ENCODE measurements at regions not wholly inside any gene's neighbourhood (a gene's known extent, or its start where the extent isn't known, plus 50 kb on each side); places are given as distances from the start of the nearest gene placed in this dataset.

- Mint-ChIP-seq H3K9me3 (peaks cover 3% of the 10 kb centered on the region), H3K4me3 (no peak overlapping the region), H3K36me3 (ENCODE audit: low read depth) (no peaks in the 10 kb centered on the region), H3K4me1 (no peaks in the 10 kb centered on the region), H3K27me3 (peaks cover 17% of the 10 kb centered on the region), H3K27ac (no peak overlapping the region)
- ATAC-seq (replicated peaks), result no peak
These were observed 63.4 kb upstream of the STXBP6 start for GRCh38 chr14:25113394-25113793.

- no peak for ATAC-seq (replicated peaks)
- Mint-ChIP-seq H3K4me1 (no peaks in the 10 kb centered on the region), H3K27me3 (peaks cover 13% of the 10 kb centered on the region)
These were observed 61.2 kb upstream of the STXBP6 start for GRCh38 chr14:25111061-25111601.

GRCh38 chr14:25110106-25110505 is 60.2 kb upstream of the STXBP6 start:
- Mint-ChIP-seq H3K4me3 (no peak overlapping the region), H3K4me1 (no peaks in the 10 kb centered on the region), H3K27ac (no peak overlapping the region), H3K27me3 (peaks cover 13% of the 10 kb centered on the region), H3K36me3 (ENCODE audit: low read depth) (no peaks in the 10 kb centered on the region), H3K9me3 (peaks cover 3% of the 10 kb centered on the region)
- ATAC-seq (replicated peaks), result no peak

More at GRCh38 chr14:25111061-25111601, 61.2 kb upstream of the STXBP6 start:
- Mint-ChIP-seq H3K9me3 (peaks cover 3% of the 10 kb centered on the region), H3K36me3 (ENCODE audit: low read depth) (no peaks in the 10 kb centered on the region), H3K27ac (no peak overlapping the region), H3K4me3 (no peak overlapping the region)

GRCh38 chr14:25108959-25109358 is 59.0 kb upstream of the STXBP6 start:
- Mint-ChIP-seq H3K4me3 (no peak overlapping the region), H3K9me3 (no peaks in the 10 kb centered on the region), H3K27me3 (peaks cover 11% of the 10 kb centered on the region), H3K27ac (no peak overlapping the region), H3K36me3 (ENCODE audit: low read depth) (no peaks in the 10 kb centered on the region), H3K4me1 (no peaks in the 10 kb centered on the region)
- ATAC-seq (replicated peaks), result no peak

GRCh38 chr14:25108291-25108690 is 58.3 kb upstream of the STXBP6 start:
- Mint-ChIP-seq H3K36me3 (ENCODE audit: low read depth) (no peaks in the 10 kb centered on the region), H3K27ac (no peak overlapping the region), H3K27me3 (peaks cover 6% of the 10 kb centered on the region), H3K9me3 (no peaks in the 10 kb centered on the region), H3K4me3 (no peak overlapping the region), H3K4me1 (no peaks in the 10 kb centered on the region)
- no peak for ATAC-seq (replicated peaks)

- Mint-ChIP-seq H3K4me1 (no peaks in the 10 kb centered on the region), H3K4me3 (no peak overlapping the region), H3K27ac (no peak overlapping the region), H3K36me3 (ENCODE audit: low read depth) (no peaks in the 10 kb centered on the region), H3K27me3 (peaks cover under 1% of the 10 kb centered on the region), H3K9me3 (no peaks in the 10 kb centered on the region)
- ATAC-seq (replicated peaks), result no peak
These were observed 53.9 kb upstream of the STXBP6 start for GRCh38 chr14:25103820-25104219.

- Mint-ChIP-seq H3K27ac (no peak overlapping the region), H3K4me1 (no peaks in the 10 kb centered on the region), H3K36me3 (ENCODE audit: low read depth) (no peaks in the 10 kb centered on the region), H3K9me3 (no peaks in the 10 kb centered on the region), H3K4me3 (no peak overlapping the region), H3K27me3 (peaks cover 3% of the 10 kb centered on the region)
- no peak for ATAC-seq (replicated peaks)
These were observed 53.3 kb upstream of the STXBP6 start for GRCh38 chr14:25103271-25103670.

GRCh38 chr14:25102788-25103187 is 52.8 kb upstream of the STXBP6 start:
- Mint-ChIP-seq H3K27me3 (peaks cover 3% of the 10 kb centered on the region), H3K27ac (no peak overlapping the region), H3K9me3 (no peaks in the 10 kb centered on the region), H3K4me3 (no peak overlapping the region), H3K36me3 (ENCODE audit: low read depth) (no peaks in the 10 kb centered on the region), H3K4me1 (no peaks in the 10 kb centered on the region)
- ATAC-seq (replicated peaks), result no peak

GRCh38 chr14:25101276-25101675 is 51.3 kb upstream of the STXBP6 start:
- no peak overlapping the region for H3K27ac Mint-ChIP-seq
- H3K9me3 Mint-ChIP-seq, result no peaks in the 10 kb centered on the region

More at GRCh38 chr14:25101276-25101675, 51.3 kb upstream of the STXBP6 start:
- Mint-ChIP-seq H3K4me1 (no peaks in the 10 kb centered on the region), H3K4me3 (no peak overlapping the region), H3K36me3 (ENCODE audit: low read depth) (no peaks in the 10 kb centered on the region), H3K27me3 (peaks cover 5% of the 10 kb centered on the region)
- ATAC-seq (replicated peaks), result no peak

Data from activated T-helper 17 cell treated with anti-CD3 and anti-CD28 coated beads, Interleukin-2, amount 50 U/mL, for 72 hours (primary cell).